Keratinocyte (primary cell): ENCODE measurements at regions not wholly inside any gene's neighbourhood (a gene's known extent, or its start where the extent isn't known, plus 50 kb on each side); places are given as distances from the start of the nearest gene placed in this dataset.

Experiments used
- DNase-seq: peaks from one replicate; pipeline ENCODE4 v3.0.0-alpha.2; 2011; ENCODE audit warnings: low read depth, missing footprints, low spot score
- FAIRE-seq: peaks from 2 replicates; lab custom pipeline; 2011; peaks lifted over from hg19 to GRCh38; lab: Jason Lieb, UNC
- H2AFZ ChIP-seq: 2 replicates; pipeline ENCODE4 v1.6.0; 2012; ENCODE audit warnings: low read length, control low read depth, inconsistent platforms; ENCODE audit not compliant: control insufficient read depth
- H3K27ac ChIP-seq: 2 replicates; pipeline ENCODE4 v1.5.1; 2011; ENCODE audit warnings: low read length; ENCODE audit not compliant: control insufficient read depth, insufficient read depth
- H3K27me3 ChIP-seq: 3 replicates; pipeline ENCODE4 v1.6.0; 2011; ENCODE audit warnings: low read length; ENCODE audit not compliant: control insufficient read depth, insufficient read depth; ENCODE audit errors: extremely low read depth
- H3K36me3 ChIP-seq, 2 experiments: 2 replicates in 1 of 2; 3 replicates in 1 of 2; pipeline ENCODE4 v1.5.1; 2011; ENCODE audit warnings: low read length in 2 of 2, mild to moderate bottlenecking in 1 of 2; ENCODE audit not compliant: control insufficient read depth in 2 of 2, insufficient read depth in 2 of 2; ENCODE audit errors: extremely low read depth in 1 of 2
- H3K4me1 ChIP-seq: 3 replicates; pipeline ENCODE4 v1.5.1; 2011; ENCODE audit warnings: low read length; ENCODE audit not compliant: control insufficient read depth, insufficient read depth; ENCODE audit errors: extremely low read depth
- H3K4me2 ChIP-seq: 3 replicates; pipeline ENCODE4 v1.6.0; 2011; ENCODE audit warnings: low read depth, low read length; ENCODE audit not compliant: control insufficient read depth, insufficient read depth; ENCODE audit errors: extremely low read depth
- H3K4me3 ChIP-seq, 3 experiments: fragments of 200-600 bp in 1 of 3; sonication (generic) in 1 of 3; 2 replicates in 2 of 3; 3 replicates in 1 of 3; pipeline ENCODE4 v1.5.1; 2011 to 2016; ENCODE audit warnings: low read length in 3 of 3, mild to moderate bottlenecking in 3 of 3, control low read depth in 2 of 3, inconsistent platforms in 1 of 3, low read depth in 1 of 3, mixed read lengths in 1 of 3, mixed run types in 1 of 3, moderate library complexity in 1 of 3; ENCODE audit not compliant: control insufficient read depth in 2 of 3, insufficient read depth in 2 of 3; ENCODE audit errors: extremely low read depth in 1 of 3
- H3K79me2 ChIP-seq: 2 replicates; pipeline ENCODE4 v1.6.0; 2012; ENCODE audit warnings: low read length; ENCODE audit not compliant: control insufficient read depth, insufficient read depth
- H3K9ac ChIP-seq: 3 replicates; pipeline ENCODE4 v1.6.0; 2011; ENCODE audit warnings: low read length; ENCODE audit not compliant: control insufficient read depth, insufficient read depth; ENCODE audit errors: extremely low read depth
- H3K9me1 ChIP-seq: 3 replicates; pipeline ENCODE4 v1.6.0; 2011; ENCODE audit warnings: low read length; ENCODE audit not compliant: control insufficient read depth, insufficient read depth; ENCODE audit errors: extremely low read depth
- H3K9me3 ChIP-seq: 2 replicates; pipeline ENCODE4 v1.5.1; 2012; ENCODE audit warnings: low read depth, low read length; ENCODE audit not compliant: control insufficient read depth
- H4K20me1 ChIP-seq: 3 replicates; pipeline ENCODE4 v1.6.0; 2011; ENCODE audit warnings: low read length; ENCODE audit not compliant: control insufficient read depth, insufficient read depth; ENCODE audit errors: extremely low read depth
- CTCF ChIP-seq, 3 experiments: IDR thresholded peaks in 1 of 3; conservative IDR thresholded peaks in 1 of 3; optimal IDR thresholded peaks in 1 of 3; 2 replicates in 2 of 3; 3 replicates in 1 of 3; pipeline versions ENCODE3 to v1.5.1; 2011; ENCODE audit warnings: low read length in 3 of 3, mild to moderate bottlenecking in 3 of 3, moderate library complexity in 2 of 3, control low read depth in 1 of 3, inconsistent platforms in 1 of 3; ENCODE audit not compliant: insufficient read depth in 2 of 3; ENCODE audit errors: extremely low read depth in 1 of 3
- EZH2 ChIP-seq: IDR thresholded peaks from one replicate; pipeline ENCODE4 v1.6.1; 2012; ENCODE audit warnings: inconsistent platforms, mild to moderate bottlenecking, low read length, moderate library complexity
- dilution Hi-C: fragments of 300-500 bp; cut with MboI; formaldehyde crosslinking; loops from one replicate; pipeline ENCODE4 v1.7.0; 2020; ENCODE audit warnings: low sequenced_read_pairs; ENCODE audit not compliant: extremely low pct_ligation_motif_present

- Histone ChIP-seq H3K4me3 (no peak overlapping the region), H3K36me3 (no peaks in the 10 kb centered on the region), H4K20me1 (no peaks in the 10 kb centered on the region), H2AFZ (no peak overlapping the region), H3K27ac (no peak overlapping the region), H3K4me2 (no peak overlapping the region), H3K9ac (no peak overlapping the region), H3K79me2 (no peaks in the 10 kb centered on the region), H3K4me1 (peaks cover 10% of the 10 kb centered on the region), H3K9me1 (no peaks in the 10 kb centered on the region), H3K27me3 (no peaks in the 10 kb centered on the region), H3K9me3 (no peaks in the 10 kb centered on the region)
- no peak for FAIRE-seq
- DNase-seq, result no peak
- dilution Hi-C loops, result no loop called here
- TF ChIP-seq EZH2 (no peak), CTCF (optimal IDR thresholded peaks at IDR 0.05 in 1 of 3, IDR thresholded peaks at IDR 0.05 in 1 of 3, conservative IDR thresholded peaks at IDR 0.05 in 1 of 3; ENCODE audit: extremely low read depth in 1 of 3, insufficient read depth in 2 of 3, low read length in 3 of 3) (no peak)
These were observed 140.3 kb downstream of the SLC38A6 start for GRCh38 chr14:61121355-61121787.

GRCh38 chr14:61120576-61120975 is 139.5 kb downstream of the SLC38A6 start:
- DNase-seq, result no peak
- Histone ChIP-seq H3K79me2 (no peaks in the 10 kb centered on the region), H3K36me3 (no peaks in the 10 kb centered on the region), H4K20me1 (no peaks in the 10 kb centered on the region), H3K27me3 (no peaks in the 10 kb centered on the region), H2AFZ (no peak overlapping the region), H3K9me3 (no peaks in the 10 kb centered on the region), H3K4me2 (no peak overlapping the region), H3K4me3 (no peak overlapping the region), H3K9me1 (no peaks in the 10 kb centered on the region), H3K27ac (no peak overlapping the region), H3K4me1 (peaks cover 3% of the 10 kb centered on the region), H3K9ac (no peak overlapping the region)
- TF ChIP-seq EZH2 (no peak), CTCF (optimal IDR thresholded peaks at IDR 0.05 in 1 of 3, IDR thresholded peaks at IDR 0.05 in 1 of 3, conservative IDR thresholded peaks at IDR 0.05 in 1 of 3; ENCODE audit: extremely low read depth in 1 of 3, insufficient read depth in 2 of 3, low read length in 3 of 3) (no peak)
- dilution Hi-C loops, result no loop called here
- no peak for FAIRE-seq
